ENCODE measurements at regions not wholly inside any gene's neighbourhood (a gene's known extent, or its start where the extent isn't known, plus 50 kb on each side); places are given as distances from the start of the nearest gene placed in this dataset.

- TF ChIP-seq CTCF (IDR thresholded peaks at IDR 0.05) = no peak
- no peak for TF ChIP-seq POLR2A (IDR thresholded peaks at IDR 0.05)
Observed at GRCh38 chr15:96213896-96214295, 116.6 kb upstream of the NR2F2 start.

Measured in body of pancreas (tissue), 4 donors.